ENCODE measurements at regions not wholly inside any gene's neighbourhood (a gene's known extent, or its start where the extent isn't known, plus 50 kb on each side); places are given as distances from the start of the nearest gene placed in this dataset.

DNA sequence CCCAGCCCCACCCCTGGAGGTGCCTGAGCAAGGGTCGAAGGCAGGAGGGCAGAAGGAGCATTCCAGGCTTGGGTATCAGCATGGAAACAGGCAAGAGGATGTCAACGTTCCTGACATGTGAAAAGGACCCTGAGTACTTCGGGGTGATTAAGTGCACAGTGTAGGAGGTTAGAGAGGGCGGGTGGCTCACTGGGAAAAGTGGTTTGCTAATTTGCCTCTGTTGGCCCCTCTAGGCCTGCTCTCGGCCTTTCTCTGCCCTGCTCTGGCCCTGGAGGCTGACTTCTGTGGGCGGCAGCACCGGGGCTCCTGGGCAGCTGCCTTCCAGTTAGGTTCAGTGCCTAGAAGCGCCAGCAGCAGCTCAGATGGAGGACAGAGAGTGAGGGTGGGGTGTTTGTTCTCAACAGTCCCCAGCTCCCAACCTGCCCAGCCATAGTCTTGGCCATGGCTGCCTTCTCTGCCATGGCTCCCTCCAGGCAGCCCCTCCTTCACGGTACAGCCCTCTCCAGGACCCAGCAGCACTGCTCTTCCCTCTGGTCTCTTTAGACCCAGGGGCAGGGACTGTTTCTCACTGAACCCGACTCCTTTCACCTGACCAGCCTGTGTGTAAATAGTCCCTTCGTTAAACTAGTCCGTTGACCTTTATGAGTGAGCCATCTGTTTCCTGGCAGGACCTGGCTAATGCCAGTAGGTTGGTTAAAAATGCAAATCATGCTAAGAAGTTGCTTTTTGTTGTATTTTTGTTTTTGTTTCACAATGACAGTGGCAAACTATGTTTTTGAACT is 107.1 kb upstream of the TPM1 start:
- DNase-seq = no peak

DNA sequence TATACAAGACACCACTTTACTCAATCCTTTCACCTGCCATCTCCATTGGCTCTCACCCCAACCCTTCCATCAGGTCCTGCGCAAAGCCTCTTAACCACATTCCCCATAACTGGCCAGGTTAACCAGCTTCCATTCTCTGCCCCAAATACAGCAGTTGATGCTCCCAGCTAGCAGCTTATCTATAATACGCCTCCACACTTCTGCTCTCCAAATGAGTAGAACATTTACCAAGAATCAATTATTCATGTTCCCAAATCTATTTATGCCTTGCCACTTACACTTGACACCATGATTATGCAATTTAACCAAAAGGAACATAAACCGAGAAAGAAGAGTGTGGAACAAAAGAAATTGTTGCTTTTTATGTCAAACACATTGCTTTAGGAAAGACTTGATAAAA is 103.7 kb upstream of the TPM1 start:
- DNase-seq = no peak

DNA sequence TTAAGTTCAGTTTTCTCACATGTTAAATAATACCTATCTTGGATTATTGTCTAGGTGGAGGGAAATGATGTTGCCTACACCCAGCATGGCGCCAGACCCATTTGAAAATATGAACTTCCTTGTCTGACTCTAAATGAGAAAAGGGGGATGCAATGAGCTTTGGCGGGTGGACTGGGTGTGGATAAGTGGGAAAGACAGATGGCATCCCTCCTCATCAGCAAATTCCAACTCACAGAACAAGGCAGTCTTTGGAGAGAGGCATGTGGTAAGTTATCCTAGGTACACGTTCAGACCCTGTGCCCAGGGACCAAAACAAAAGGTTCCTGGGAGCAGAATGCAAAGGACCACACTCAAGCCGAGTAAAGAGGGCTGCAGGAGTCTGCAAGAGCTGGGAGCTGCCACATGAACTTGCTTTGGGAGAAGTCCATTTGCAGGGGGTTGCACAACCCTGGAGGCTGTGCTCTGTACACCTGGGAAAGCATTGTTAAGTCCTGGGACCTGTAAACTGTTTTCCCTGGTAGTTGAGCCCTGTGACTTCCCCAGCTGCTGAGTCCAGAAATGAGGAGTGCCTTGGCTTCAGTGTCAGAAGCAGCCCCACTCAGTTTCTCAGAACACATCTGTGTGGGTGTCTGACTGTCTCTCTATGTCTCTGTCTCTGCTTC is 102.3 kb upstream of the TPM1 start:
- no peak for DNase-seq

DNA sequence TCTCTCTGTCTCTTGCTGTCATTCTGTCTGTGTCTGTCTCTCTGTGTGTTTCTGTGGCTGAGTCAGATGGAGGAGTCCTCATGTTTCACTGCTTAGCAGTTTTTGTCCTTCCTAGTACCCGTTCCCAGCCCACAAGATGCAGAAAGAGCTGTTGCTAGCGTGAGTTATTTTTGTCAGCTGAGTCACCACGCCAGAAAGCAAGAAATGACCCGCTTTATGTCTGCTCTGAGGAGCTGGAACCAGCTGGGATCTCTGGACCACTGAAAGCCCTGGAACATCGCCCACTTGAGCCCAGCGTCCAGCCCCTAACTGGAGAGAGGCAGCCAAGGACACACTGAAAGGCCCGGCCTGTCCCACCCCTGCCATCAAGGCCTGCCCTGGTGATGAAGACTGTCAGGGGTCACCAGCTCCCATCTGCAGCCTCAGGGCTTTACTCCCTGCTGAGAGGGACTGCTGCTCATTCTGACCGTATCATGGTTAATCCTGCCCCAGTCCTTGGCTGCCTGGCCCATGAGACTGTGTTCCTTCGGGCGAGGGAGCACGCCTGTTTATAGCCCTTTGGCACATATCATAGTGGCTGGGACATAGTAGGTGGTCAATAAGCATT is 101.7 kb upstream of the TPM1 start:
- DNase-seq = peak in 1 of 2 experiments; percentile 45

DNA sequence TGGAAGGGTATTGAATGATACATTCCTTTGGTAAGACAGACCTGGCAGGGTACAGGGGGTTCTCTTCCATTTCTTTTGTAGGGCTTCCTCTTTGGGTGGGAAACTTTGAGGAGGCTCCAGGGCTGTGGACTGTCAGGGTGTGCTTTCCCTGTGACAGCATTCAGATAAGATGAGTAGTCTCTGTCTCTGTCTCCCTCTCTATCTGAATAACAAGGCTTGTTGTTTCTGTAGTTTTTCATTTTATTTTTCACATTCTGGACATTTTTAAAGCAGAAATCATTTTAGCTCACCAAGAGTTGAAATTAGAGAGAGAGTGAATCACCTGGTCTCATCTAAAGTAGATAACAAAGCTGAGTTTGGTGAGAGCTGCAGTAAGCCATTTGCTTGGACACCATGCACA is 100.8 kb upstream of the TPM1 start:
- DNase-seq = no peak

DNA sequence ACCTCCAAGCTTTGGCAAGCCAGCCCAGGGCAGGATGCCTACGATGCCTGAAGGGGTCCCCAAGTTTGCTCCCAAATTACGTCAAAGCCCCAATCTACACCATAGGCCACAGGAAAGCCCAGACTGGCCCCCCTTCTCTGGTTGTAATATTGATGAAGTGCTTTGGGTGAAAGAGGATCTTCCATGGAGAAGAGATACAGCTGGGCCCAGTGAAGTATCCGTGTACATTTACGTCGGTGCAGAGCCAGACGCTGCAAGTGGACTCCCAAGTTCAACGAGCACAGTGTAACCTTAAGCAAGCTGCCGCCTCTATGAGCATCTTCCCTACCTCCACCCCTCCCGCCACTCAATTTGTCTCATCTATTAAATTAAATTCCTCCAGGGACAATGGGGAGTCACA is 100.1 kb upstream of the TPM1 start:
- no peak for DNase-seq

DNA sequence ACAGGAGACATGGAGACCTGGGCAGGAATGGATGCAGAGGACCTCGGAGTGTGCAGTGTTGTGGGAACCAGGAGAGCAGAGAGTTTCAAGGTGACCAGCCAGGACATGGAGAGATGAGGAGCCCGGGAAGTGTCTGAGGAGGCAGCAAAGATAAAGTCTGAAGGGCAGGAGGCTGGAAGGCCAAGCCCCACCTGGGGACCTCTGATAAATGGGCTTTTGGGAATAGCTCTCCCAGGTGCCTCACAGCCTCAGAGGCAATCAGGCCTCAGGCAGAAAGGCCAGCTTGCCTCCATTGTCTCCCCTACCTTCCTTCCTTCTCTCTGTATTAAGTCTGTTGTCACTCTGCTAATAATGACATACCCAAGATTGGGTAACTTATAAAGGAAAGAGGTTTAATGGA is 97.5 kb upstream of the TPM1 start:
- no peak for DNase-seq

DNA sequence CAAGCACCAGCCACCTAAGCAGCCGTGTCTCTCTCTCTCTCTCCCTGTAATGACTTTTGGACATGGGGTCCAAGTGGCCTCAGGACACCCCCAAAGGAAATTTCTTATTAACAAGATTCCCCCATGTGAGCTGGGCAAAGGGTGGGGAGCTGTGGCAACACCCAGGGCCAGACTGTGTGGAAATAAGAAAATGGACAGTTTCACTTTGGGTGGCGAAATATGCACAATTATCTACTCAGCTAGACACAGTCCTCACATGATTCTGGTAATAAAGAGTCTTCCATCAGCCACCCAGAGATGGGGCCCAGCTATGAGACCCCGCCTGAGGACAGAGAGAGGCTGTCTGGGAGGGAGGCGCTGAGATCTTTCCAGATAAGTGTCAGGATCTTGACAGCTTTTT is 96.8 kb upstream of the TPM1 start:
- DNase-seq = no peak

DNA sequence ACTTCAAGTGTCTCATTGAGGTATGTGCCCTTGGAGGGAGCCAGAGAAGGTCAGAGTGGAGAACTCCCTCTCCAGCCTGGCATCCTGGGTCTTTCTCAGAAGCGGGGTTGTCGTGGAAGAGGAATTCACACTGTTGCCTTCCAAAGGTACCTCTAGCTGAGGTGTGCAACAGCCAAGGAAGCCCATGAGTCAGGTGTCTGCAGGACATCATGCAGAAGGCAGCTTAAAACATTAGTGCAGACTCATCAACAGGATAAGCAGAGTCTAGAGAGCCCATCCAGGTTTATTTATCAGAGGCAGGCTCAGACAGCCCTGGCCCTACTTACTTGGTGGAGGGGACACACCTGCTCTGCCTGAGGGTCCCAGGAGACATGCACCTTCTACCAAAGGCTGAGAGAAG is 95.6 kb upstream of the TPM1 start:
- DNase-seq = no peak

DNA sequence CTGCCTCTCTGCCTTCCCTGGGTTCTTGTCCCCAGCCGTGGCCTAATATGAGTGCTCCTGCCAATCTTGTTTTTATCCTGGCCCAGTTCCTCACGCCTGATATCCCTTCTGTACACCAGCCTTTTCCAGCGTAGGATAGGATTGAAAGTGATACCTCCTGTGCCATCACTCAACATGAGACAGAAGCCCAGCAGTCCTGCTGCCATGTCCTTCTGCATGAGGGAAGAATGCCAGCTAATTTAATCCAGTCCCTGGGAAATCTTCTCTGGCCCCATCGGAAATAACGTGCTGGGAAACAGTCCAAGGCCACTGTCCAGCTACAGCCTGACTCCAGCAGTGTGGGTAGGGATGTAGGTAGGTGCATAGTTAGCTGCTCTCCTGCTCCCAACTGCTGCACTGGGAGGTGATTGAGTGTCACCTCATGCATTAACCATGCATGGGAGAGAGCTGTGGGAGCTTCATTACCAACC is 92.0 kb upstream of the TPM1 start:
- peak; percentile 59 to 89 for DNase-seq

DNA sequence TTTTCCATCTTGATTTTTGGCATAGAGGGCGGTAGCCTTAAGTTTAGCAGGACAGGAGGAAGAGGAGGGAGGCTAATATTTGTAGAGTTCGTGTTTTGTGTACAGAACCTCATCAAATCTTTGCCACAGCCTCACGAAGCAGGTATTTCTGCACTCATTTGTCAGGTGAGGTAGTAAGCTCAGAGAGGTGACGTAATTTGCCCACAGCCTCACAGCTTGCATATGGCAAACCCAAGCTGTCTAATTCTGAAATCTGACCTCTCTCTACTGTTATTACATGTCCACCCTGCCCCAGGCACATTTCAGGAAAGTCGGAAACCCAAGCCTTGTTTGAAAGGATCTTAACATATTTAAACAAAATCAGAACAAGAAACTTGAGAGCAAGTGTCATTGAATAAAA is 91.1 kb upstream of the TPM1 start:
- peak in 1 of 2 experiments; percentile 65 for DNase-seq

DNA sequence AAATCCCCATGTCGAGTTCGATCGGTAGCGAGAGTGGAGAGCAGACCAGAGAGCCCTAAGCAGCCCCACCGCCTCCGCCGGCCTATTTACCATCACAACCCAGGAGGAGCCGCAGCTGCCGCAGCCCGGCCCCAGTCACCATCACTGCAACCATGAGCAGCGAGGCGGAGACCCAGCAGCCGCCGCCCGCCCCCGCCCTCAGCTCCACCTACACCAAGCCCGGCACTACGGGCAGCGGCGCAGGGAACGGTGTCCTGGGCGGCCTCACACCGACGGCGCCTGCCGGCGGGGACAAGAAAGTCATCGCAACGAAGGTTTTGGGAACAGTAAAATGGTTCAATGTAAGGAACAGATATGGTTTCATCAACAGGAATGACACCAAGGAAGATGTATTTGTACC is 89.5 kb upstream of the TPM1 start:
- no peak for DNase-seq

DNA sequence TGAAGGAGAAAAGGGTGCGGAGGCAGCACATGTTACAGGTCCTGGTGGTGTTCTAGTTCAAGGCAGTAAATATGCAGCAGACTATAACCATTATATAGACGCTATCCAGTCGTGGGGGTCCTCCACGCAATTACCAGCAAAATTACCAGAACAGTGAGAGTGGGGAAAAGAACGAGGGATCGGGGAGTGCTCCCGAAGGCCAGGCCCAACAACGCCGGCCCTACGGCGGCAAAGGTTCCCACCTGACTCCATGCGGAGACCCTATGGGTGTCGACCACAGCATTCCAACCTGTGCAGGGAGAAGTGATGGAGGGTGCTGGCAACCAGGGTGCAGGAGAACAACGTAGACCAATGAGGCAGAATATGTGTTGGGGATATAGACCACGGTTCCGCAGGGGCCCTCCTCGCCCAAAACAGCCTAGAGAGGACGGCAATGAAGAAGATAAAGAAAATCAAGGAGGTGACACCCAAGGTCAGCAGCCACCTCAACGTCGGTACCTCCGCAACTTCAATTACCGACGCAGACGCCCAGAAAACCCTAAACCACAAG is 89.0 kb upstream of the TPM1 start:
- DNase-seq = no peak

DNA sequence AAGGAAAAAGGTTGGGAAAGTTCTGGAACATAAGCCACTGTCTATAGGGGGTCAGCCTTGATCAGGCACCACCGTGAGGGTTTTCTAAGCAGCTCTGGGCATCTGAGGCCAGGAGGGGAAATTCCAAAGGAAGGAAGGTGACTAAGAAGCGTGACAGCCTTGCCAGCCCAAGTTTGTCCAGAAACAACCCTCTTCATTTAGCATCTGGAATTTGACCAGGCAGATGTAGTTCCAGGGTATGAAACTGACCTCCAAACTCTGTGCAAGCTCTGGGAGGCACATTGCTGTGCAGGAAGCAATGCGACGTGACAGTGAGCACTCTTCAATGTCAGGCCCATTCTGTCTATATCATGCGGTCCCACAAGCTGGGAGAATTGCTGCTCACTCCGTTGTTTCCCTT is 85.4 kb upstream of the TPM1 start:
- DNase-seq = no peak

DNA sequence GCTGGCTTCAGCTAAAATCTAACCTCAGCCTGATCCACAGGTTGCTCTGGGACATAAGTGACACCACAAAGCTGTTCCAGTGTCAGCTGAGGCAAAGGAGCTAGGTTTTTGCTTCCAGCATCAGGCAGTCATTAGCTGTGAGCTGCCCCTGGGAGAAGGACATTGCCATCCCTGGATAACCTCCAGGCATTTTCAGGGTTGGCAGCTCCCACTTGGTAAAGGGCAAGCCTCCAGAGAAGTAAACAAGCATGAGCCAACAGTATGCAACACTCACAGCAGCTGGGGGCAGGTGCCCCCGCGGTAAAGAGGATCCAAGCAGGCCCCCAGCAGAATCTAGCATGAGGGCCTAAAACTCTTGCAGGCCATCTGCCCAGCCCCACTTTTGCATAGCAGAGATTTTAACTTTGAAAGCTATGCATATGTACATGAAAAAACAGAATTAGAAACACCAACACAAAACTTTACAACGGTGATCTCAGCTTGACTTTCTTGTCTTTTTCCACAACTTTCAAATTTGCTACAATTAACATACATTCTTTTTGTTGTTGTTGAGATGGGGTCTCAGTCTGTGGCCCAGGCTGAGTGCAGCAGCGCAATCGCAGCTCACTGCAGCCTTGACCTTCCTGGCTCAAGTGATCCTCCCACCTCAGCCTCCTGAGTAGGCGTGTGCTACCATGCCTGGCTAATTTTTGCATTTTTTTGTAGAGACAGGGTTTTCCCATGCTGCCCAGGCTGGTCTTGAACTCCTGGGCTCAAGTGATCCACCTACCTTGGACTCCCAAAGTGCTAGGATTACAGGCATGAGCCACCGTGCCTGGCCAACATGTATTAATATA is 83.8 kb upstream of the TPM1 start:
- peak; percentile 22 to 85 for DNase-seq

DNA sequence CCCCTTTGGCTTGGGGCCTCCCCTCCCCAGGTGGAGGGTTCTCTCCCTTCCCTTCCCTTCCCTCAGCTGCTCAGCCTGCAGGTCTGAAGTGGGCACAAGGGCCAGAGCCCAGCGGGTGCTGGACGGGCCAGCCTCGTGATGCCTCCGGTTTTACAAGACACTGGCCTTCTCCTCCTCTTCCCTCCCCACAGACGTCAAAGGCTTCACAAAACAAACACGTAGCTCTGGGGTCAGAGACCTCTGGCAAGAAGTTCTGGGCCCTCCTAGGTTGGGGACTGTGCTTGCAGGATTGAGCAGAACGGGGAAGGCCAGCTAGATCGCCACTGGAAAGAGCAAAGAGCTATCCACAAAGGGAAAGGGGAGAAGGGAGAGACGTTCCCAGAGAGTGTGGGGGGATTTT is 81.4 kb upstream of the TPM1 start:
- DNase-seq = no peak

DNA sequence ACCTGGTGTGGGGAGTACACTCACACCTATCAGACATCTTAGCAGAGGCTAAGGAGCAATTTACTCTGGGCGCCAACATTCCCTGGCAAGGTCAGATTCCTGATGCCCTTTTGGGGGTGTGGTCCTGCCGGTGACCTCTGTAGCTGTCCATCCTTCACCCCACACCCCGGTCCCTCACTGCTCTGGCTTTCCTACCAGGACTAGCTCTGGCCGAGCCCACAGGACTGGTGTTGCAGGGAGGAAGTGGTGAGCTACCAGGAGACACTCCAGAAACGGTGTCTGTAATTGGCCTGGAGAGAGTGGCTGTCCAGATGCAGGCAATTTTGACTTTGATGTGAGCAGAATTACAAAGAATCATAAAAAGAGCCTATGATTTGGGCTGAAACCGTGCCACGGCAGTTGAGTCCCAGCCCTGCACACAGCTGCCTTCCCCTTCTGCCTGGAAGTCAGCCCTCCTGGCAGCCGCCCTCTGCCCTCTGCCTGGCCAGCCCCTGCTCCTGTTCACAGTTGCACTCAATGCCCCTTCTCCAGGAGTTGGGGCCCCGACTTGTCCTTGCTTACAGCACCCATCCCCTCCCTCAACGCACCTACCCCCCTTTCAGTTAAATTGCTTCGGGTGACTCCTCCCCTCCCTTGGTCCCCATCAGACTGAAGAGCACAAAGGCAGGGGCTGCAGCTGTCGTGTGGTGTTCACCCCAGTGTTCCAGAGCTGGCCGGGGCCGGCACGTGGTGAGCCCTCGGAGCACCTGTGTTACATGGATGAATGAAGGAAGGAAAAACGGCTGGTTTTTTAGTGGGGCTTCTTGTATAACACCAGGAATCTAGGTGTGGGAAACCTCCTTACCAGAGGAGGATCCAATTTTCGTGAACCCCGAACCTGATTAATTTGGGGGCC is 80.2 kb upstream of the TPM1 start:
- DNase-seq = no peak

DNA sequence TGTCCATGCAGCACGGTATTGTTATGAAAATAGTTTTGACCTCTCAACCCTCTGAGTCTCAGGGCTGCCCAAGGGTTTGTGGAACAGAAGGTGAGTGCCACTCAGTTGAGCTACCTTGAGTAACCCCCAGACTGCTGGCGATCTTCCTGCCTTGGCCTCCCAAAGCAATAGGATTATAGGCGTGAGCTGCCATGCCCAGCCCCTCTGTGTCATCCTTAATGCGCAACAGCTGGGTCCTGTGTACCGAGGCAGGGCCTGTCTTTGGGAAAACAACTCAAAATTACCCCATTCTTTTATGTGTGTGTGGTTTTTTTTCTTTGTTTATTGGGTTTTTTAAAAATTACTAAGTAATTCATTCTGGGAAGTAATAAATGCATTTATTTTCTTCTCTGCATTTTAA is 78.3 kb upstream of the TPM1 start:
- DNase-seq = no peak

DNA sequence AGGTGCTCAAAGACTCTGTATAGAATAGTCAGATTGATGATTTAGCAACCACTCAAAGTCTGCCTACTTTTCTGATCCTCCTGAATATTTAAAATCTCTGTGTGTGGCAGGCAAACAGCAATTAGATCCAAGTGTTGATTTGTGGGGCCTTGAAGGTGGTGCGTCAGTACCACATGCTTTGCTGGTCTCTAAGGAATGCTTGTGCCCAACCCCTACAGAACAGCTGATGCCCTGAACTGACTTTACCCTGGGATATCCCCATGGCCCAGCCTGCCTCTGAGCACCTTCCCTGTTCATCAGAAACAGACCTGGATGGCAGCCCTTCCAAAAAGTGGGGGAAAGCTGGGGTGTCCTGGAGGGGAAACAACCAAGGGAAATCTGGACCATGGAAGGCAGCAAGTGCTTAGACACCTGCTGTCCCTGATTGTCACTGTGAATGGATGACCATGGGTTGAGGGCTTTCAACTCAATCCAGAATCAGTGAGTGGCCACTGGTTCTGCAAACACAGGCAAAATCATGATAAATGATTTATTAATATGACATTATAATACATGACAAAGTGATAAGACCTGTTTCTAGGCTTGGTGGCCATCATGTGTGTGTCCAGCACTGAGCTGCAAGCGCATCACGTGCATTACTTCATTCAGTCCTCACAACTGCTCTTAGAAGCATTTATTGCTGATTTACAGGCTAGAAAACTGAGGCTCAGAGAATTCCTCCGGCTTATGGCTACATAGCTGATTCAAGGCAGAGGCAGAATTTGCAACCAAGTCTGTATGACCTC is 76.1 kb upstream of the TPM1 start:
- no peak for DNase-seq

DNA sequence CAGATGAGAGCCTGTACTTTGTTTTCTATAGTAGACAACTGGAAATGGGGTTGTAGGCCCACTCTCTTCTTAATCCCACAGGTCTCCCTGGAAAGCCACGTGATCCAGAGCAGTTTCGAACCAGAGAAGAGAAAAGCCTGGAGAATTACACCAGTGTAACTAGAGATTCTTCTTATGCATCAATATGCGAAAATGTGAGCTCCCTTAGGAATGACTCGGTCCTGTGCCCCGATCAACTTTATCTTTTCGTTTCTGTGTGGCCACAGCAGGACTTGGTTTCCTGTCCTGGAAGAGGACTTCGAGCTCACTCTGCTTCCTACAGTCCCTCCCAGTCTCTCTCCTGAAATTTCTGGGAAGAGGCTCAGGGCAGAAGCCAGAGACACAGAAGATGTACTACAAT is 73.8 kb upstream of the TPM1 start:
- no peak for DNase-seq

DNA sequence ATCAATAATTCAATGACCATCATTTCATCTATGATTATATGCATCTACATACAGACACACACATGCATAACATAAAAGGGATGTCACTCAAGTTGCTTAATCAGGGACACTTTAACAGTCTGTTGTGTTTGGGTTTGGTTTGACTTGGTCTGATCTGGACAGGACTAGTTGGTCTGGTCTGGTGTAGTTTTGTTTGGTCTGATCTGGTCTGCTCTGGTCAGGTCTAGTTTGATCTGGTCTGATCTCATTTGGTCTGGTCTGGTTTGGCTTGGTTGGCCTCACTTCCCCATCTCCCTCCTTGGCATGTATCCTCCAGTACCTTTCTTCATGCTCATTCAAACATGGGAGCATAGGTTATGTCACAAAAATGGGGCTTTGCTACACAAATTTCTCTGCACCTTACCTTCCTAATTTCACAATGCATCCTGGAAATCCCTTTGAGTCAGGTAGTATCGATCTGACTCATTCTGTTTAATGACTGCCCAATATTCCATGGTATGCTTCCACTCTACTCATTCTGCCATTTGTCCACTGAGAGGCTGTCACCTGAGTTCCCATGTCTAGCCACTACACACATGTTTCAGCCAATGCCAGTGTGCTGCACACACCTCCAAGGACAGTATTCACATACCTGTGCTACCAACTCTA is 73.0 kb upstream of the TPM1 start:
- DNase-seq = no peak

All from NCI-H446 (cell line).